ENCODE measurements at regions not wholly inside any gene's neighbourhood (a gene's known extent, or its start where the extent isn't known, plus 50 kb on each side); places are given as distances from the start of the nearest gene placed in this dataset.

DNA sequence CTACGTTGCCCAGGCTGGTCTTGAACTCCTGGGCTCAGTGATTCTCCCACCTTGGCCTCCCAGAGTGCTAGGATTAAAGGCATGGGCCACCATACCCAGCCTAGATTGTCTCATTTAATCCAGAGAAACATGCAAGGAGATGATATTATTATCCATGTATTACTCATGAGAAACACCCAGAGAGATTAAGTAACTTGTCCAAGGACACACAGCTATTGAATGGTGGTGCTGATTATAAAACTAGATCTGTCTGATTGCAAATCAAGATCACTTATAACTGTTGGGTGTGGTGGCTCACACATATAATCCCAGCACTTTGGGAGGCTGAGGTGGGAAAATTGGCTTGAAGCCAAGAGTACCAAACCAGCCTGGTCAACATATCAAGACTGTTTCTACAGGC is 94.4 kb upstream of the ZNF217 start:
- TF ChIP-seq, protein P1, sequence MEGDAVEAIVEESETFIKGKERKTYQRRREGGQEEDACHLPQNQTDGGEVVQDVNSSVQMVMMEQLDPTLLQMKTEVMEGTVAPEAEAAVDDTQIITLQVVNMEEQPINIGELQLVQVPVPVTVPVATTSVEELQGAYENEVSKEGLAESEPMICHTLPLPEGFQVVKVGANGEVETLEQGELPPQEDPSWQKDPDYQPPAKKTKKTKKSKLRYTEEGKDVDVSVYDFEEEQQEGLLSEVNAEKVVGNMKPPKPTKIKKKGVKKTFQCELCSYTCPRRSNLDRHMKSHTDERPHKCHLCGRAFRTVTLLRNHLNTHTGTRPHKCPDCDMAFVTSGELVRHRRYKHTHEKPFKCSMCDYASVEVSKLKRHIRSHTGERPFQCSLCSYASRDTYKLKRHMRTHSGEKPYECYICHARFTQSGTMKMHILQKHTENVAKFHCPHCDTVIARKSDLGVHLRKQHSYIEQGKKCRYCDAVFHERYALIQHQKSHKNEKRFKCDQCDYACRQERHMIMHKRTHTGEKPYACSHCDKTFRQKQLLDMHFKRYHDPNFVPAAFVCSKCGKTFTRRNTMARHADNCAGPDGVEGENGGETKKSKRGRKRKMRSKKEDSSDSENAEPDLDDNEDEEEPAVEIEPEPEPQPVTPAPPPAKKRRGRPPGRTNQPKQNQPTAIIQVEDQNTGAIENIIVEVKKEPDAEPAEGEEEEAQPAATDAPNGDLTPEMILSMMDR (IDR thresholded peaks at IDR 0.05; ENCODE audit: low read depth, low read length, missing control alignments): no peak
- in situ Hi-C loops (cut with HindIII; ENCODE audit: low sequenced_read_pairs): no loop called here
- no peak overlapping the region for H3K4me3 ChIP-seq (ENCODE audit: low read depth, low read length)
- DNase-seq (ENCODE audit: low read depth): no peak

DNA sequence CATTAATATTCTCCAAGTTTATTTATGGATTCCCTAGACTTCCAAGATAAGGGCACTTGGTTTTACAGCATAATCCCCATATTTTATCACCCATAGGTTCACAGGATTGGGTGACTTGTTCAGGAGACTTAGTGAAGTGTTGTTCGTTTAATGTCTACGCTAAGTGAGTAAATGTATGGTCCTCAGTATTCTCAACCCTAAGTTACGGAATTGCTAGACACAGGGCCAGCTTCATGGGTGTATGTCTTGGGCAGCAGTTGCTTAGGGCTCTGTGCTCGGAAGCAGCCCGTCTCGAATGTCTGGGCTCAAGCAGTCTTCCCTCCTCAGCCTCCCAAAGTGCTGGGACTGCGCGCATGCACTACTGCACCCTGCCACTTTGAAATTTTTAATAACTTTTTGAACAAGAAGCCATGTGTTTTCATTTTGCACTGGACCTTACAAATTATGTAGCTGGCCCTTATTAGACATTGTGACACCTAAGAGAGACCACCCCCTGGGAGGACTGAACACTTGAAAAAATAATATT is 91.5 kb upstream of the ZNF217 start:
- in situ Hi-C loops (cut with HindIII; ENCODE audit: low sequenced_read_pairs): no loop called here

DNA sequence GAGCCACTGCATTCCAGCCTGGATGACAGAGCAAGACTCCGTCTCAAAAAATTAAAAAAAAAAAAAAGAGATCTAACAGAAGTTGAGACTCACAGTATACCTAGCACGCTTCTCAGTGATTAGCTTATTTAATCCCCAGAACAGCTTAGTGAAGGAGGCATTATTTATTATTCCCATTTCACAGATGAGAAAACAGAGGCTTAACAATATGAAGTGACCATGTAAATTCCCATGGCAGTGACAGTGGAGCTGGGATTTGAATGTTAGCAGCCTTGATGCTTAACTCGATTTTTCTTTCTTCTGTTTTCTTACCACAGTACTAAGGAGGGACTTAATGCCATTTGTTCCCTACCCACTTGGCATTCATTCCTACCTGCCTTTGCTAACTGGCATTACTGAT is 89.9 kb upstream of the ZNF217 start:
- in situ Hi-C loops (cut with HindIII; ENCODE audit: low sequenced_read_pairs): no loop called here
- DNase-seq (ENCODE audit: low read depth): no peak
- TF ChIP-seq, protein P1 (IDR thresholded peaks at IDR 0.05; ENCODE audit: low read depth, low read length, missing control alignments): no peak

More for the DNA sequence above, 91.5 kb upstream of the ZNF217 start:
- H3K4me3 ChIP-seq (ENCODE audit: low read depth, low read length): no peak overlapping the region
- no peak for DNase-seq (ENCODE audit: low read depth)
- TF ChIP-seq, protein P1 (IDR thresholded peaks at IDR 0.05; ENCODE audit: low read depth, low read length, missing control alignments): no peak

DNA sequence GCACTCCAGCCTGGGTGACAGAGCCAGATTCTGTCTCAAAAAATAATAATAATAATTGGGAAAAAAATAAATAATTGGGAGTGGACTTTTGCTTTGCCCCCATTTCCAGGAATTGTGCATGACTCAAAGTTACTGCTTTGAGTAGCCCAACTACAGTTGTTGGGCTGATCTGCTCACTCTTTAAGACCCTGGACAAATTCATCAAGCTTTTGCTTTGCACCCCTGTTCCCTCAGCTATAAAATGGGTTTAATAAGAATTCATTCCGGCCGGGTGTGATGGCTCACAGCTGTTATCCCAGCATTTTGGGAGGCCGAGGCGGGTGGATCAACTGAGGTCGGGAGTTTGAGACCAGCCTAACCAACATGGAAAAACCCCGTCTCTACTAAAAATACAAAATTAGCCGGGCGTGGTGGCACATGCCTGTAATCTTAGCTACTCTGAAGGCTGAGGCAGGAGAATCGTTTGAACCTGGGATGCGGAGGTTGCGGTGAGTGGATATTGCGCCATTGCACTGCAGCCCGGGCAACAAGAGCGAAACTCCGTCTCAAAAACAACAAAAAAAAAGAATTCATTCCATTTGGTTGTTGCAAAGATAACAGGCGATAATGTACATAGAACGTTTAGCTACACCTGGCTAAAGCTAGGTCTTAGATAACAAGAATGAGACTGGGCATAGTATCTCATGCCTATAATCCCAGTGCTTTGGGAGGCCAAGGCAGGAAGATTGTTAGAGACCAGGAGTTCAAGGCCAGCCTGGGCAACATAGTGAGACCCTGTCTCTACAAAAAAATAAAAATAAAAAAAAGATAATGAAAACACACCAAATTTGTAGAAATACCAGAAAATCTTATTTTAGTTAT is 87.9 kb upstream of the ZNF217 start:
- TF ChIP-seq, protein P1 (IDR thresholded peaks at IDR 0.05; ENCODE audit: low read depth, low read length, missing control alignments): no peak
- H3K4me3 ChIP-seq (ENCODE audit: low read depth, low read length): no peak overlapping the region
- no peak for DNase-seq (ENCODE audit: low read depth)
- in situ Hi-C loops (cut with HindIII; ENCODE audit: low sequenced_read_pairs): no loop called here

More for the DNA sequence above, 89.9 kb upstream of the ZNF217 start:
- H3K4me3 ChIP-seq (ENCODE audit: low read depth, low read length): no peak overlapping the region

DNA sequence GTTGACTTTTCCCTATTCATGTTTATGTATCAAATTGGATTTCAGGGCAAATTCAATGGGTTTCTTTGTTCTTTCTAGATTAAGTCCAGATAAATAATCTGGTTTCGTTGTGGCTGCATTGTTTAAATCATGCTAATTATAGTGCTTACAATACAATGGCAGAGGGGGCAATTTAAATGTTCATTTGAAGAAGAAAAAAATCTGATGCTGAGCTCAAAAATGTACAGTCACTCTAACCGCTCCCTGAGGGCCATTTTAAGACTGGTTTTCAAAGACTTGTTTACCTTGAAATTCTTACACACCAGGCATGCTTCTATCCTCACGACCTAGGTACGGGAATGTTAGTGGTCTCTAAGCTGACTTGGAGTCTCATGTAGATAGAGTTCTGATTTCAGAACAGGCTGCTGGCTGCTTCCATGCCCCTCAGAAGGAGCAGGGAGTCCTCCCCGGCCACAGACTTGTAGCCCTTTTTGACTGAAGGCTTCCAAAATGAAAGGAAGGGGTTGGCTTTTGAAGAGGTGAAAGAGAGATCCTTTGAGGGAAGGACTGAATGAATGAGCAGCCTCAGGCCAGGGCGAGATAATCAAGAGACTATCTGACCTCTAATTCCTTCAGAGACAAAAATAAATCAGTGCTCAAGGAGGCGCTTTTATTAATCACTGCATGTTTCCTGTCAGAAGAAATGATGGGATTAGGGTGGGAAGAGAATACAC is 86.1 kb upstream of the ZNF217 start:
- no peak overlapping the region for H3K4me3 ChIP-seq (ENCODE audit: low read depth, low read length)
- DNase-seq (ENCODE audit: low read depth): no peak
- in situ Hi-C loops (cut with HindIII; ENCODE audit: low sequenced_read_pairs): loop anchor here (5.0 kb wide), 1 partner anchor 82 kb away; no protein-coding TSS in a partner anchor
- TF ChIP-seq, protein P1 (IDR thresholded peaks at IDR 0.05; ENCODE audit: low read depth, low read length, missing control alignments): no peak

DNA sequence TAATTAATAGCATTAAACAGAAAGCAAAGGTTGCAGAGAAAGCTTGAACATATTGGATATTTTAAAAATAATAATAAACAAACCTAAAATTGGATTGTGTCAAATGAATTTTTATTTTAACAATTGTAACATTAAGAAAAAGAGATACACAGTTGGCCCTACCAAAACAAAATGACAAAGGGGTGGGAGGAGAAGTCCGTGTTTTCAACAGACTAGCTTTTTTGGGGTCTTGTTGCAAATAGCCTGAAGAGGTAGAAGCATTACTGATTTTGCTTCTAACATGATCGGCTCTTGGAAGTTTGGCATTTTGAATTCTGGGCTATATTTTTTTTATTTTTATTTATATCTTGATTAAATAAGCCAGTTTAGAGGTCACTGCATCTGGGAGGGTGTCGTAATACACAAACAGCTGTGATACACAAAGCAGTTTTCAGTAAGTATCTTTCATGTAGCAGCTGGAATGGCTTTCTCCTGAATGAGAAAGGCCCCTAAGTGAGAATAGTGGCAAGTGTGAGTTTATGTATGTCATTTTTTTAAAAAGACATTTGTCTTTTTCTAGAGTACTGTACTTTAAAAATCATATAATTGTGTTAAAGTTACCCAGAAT is 85.5 kb upstream of the ZNF217 start:
- DNase-seq (ENCODE audit: low read depth): no peak
- no peak overlapping the region for H3K4me3 ChIP-seq (ENCODE audit: low read depth, low read length)
- in situ Hi-C loops (cut with HindIII; ENCODE audit: low sequenced_read_pairs): loop anchor here (5.0 kb wide), 1 partner anchor 82 kb away; no protein-coding TSS in a partner anchor
- TF ChIP-seq, protein P1 (IDR thresholded peaks at IDR 0.05; ENCODE audit: low read depth, low read length, missing control alignments): no peak

Data from astrocyte of the cerebellum (primary cell).